ENCODE measurements at regions not wholly inside any gene's neighbourhood (a gene's known extent, or its start where the extent isn't known, plus 50 kb on each side); places are given as distances from the start of the nearest gene placed in this dataset.

GRCh38 chrX:139198936-139199335 is 331.6 kb upstream of the F9 start:
- Histone ChIP-seq H3K36me3 (ENCODE audit: control insufficient read depth in 1 of 2, insufficient read depth in 2 of 2, low read length in 2 of 2) (no peaks in the 10 kb centered on the region), H3K27ac (ENCODE audit: low read length) (no peak overlapping the region), H3K4me1 (ENCODE audit: control insufficient read depth in 1 of 2, insufficient read depth in 2 of 2, low read length in 2 of 2) (peaks cover 0 to 10% of the 10 kb centered on the region in 2 donors), H3K4me3 (ENCODE audit: low read depth in 1 of 2, low read length in 2 of 2) (no peak overlapping the region), H3K27me3 (ENCODE audit: low read depth, low read length) (peaks cover 8% of the 10 kb centered on the region), H3K9me3 (ENCODE audit: control insufficient read depth in 1 of 2, low read length in 2 of 2) (no peaks in the 10 kb centered on the region)

DNA sequence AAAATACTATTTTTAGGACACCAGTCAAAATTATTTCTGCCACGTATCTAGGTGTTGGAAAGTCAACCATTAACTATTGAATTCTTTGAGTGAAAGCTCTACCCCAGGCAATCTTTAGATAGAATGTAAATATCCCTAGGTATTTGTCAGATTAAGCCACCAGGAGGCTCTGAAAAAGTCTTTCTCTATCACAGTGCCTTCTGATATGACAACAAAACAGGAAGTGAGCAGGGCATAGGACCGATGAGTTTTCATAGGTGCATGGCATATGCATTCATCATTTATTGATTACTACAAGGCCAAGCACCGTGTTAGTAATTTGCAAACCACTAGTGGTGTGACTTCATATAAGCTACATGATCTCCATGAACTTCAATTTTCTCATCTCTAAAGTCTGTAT is 333.6 kb upstream of the F9 start:
- H3K27me3 ChIP-seq (ENCODE audit: low read depth, low read length), result no peaks in the 10 kb centered on the region
- no peaks in the 10 kb centered on the region for H3K4me1 ChIP-seq (ENCODE audit: control insufficient read depth in 1 of 2, insufficient read depth in 2 of 2, low read length in 2 of 2)
- no peaks in the 10 kb centered on the region for H3K9me3 ChIP-seq (ENCODE audit: control insufficient read depth in 1 of 2, low read length in 2 of 2)
- no peak overlapping the region for H3K27ac ChIP-seq (ENCODE audit: low read length)
- H3K4me3 ChIP-seq (ENCODE audit: low read depth in 1 of 2, low read length in 2 of 2), result no peak overlapping the region
- H3K36me3 ChIP-seq (ENCODE audit: control insufficient read depth in 1 of 2, insufficient read depth in 2 of 2, low read length in 2 of 2), result no peaks in the 10 kb centered on the region

DNA sequence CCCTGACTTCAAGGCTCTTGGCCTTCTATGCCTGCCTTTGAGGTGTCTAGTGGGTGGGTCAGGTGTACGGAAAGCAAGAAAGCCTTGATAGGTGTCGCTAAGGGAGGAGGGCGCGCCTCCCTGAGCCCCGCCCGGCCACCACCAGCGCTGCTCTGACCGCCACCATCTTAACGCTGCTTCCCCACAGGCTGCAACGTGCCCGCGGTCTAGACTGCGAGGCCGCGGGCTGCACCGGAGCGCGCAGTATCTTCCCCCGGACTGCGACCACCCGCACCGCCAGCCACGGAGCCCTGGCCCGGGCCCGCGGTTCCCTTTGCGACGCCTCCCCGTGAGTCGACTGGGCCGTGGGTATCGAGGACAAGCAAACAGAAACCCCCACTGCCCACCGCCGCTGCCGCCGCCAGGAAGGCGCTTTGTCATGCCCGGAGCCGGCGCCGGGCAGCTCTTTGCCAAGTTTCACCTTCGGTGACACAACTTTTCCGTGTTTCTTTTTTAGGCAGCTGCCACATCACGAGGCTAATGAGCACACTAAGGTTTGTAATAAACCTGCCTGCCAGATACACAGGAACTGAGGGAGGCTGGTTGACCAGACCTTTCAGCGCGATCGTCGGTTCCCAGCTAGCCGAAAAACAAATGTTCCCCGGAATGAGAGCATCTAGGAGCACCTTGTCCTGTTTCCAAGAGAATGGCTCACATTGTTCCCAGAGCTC is 335.8 kb upstream of the F9 start:
- no peak overlapping the region for H3K27ac ChIP-seq (ENCODE audit: low read length)
- H3K9me3 ChIP-seq (ENCODE audit: control insufficient read depth in 1 of 2, low read length in 2 of 2), result no peaks in the 10 kb centered on the region
- no peaks in the 10 kb centered on the region for H3K4me1 ChIP-seq (ENCODE audit: control insufficient read depth in 1 of 2, insufficient read depth in 2 of 2, low read length in 2 of 2)
- no peaks in the 10 kb centered on the region for H3K27me3 ChIP-seq (ENCODE audit: low read depth, low read length)
- H3K36me3 ChIP-seq (ENCODE audit: control insufficient read depth in 1 of 2, insufficient read depth in 2 of 2, low read length in 2 of 2), result no peaks in the 10 kb centered on the region
- H3K4me3 ChIP-seq (ENCODE audit: low read depth in 1 of 2, low read length in 2 of 2), result peak overlapping the region; percentile 37 to 55

DNA sequence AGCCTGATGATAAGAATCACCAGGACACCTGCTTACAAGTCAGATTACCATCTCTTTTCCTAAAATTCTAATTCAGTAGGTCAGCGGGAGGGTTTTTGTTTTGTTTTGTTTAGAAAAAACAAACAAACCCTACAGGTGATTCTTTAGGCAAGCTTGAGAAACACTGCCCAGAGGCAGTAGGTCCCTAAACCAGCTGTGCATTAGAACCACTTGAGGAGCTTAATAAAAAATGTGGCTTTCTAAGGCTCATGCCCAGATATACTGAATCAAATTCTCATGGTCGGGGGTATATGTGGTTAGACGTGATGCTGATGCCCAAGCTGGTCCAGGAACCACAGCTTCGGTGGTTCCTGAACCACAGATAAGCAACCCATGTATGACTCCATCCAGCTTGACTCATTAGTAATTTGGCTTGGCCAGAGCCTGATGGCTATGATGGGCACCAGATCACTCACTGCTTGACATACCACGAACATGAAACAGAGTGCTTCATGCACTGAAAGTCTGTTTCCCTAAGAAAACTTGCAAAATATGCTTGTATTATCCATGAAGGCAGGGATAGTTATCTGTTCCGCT is 338.1 kb upstream of the F9 start:
- no peaks in the 10 kb centered on the region for H3K9me3 ChIP-seq (ENCODE audit: control insufficient read depth in 1 of 2, low read length in 2 of 2)
- no peaks in the 10 kb centered on the region for H3K27me3 ChIP-seq (ENCODE audit: low read depth, low read length)
- no peaks in the 10 kb centered on the region for H3K36me3 ChIP-seq (ENCODE audit: control insufficient read depth in 1 of 2, insufficient read depth in 2 of 2, low read length in 2 of 2)

GRCh38 chrX:139191746-139192385 is 338.7 kb upstream of the F9 start:
- H3K36me3 ChIP-seq (ENCODE audit: control insufficient read depth in 1 of 2, insufficient read depth in 2 of 2, low read length in 2 of 2), result no peaks in the 10 kb centered on the region
- H3K27me3 ChIP-seq (ENCODE audit: low read depth, low read length), result no peaks in the 10 kb centered on the region
- no peak overlapping the region for H3K27ac ChIP-seq (ENCODE audit: low read length)
- H3K9me3 ChIP-seq (ENCODE audit: control insufficient read depth in 1 of 2, low read length in 2 of 2), result no peaks in the 10 kb centered on the region
- no peak overlapping the region for H3K4me3 ChIP-seq (ENCODE audit: low read depth in 1 of 2, low read length in 2 of 2)
- no peaks in the 10 kb centered on the region for H3K4me1 ChIP-seq (ENCODE audit: control insufficient read depth in 1 of 2, insufficient read depth in 2 of 2, low read length in 2 of 2)

More for the DNA sequence above, 338.1 kb upstream of the F9 start:
- Histone ChIP-seq H3K27ac (ENCODE audit: low read length) (no peak overlapping the region), H3K4me1 (ENCODE audit: control insufficient read depth in 1 of 2, insufficient read depth in 2 of 2, low read length in 2 of 2) (no peaks in the 10 kb centered on the region), H3K4me3 (ENCODE audit: low read depth in 1 of 2, low read length in 2 of 2) (no peak overlapping the region)

GRCh38 chrX:139191286-139191685 is 339.3 kb upstream of the F9 start:
- Histone ChIP-seq H3K36me3 (ENCODE audit: control insufficient read depth in 1 of 2, insufficient read depth in 2 of 2, low read length in 2 of 2) (no peaks in the 10 kb centered on the region), H3K4me3 (ENCODE audit: low read depth in 1 of 2, low read length in 2 of 2) (no peak overlapping the region), H3K27ac (ENCODE audit: low read length) (no peak overlapping the region), H3K4me1 (ENCODE audit: control insufficient read depth in 1 of 2, insufficient read depth in 2 of 2, low read length in 2 of 2) (no peaks in the 10 kb centered on the region), H3K9me3 (ENCODE audit: control insufficient read depth in 1 of 2, low read length in 2 of 2) (no peaks in the 10 kb centered on the region), H3K27me3 (ENCODE audit: low read depth, low read length) (no peaks in the 10 kb centered on the region)

DNA sequence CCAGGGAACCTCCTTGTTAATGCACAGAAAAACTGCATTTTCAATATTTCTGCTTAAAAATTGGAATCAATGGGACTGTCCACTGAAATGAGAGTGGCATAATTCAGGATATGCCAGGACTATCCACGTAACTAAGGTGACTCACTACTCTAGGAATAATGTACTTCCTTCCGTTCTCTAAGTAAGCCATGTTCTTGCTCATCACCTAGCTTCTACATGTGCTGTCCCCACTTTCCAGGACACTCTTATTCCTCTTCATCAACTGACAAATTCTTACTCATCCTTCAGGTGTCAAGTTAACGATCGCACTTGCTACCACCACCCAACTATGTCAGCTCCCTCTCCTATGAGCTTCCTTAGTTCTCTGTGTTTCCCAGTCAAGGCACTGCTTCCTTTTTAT is 342.8 kb upstream of the F9 start:
- Histone ChIP-seq H3K9me3 (ENCODE audit: control insufficient read depth in 1 of 2, low read length in 2 of 2) (no peaks in the 10 kb centered on the region), H3K36me3 (ENCODE audit: control insufficient read depth in 1 of 2, insufficient read depth in 2 of 2, low read length in 2 of 2) (no peaks in the 10 kb centered on the region), H3K27me3 (ENCODE audit: low read depth, low read length) (no peaks in the 10 kb centered on the region), H3K27ac (ENCODE audit: low read length) (no peak overlapping the region), H3K4me3 (ENCODE audit: low read depth in 1 of 2, low read length in 2 of 2) (no peak overlapping the region), H3K4me1 (ENCODE audit: control insufficient read depth in 1 of 2, insufficient read depth in 2 of 2, low read length in 2 of 2) (no peaks in the 10 kb centered on the region)

GRCh38 chrX:139186991-139187390 is 343.5 kb upstream of the F9 start:
- Histone ChIP-seq H3K9me3 (ENCODE audit: control insufficient read depth in 1 of 2, low read length in 2 of 2) (no peaks in the 10 kb centered on the region), H3K36me3 (ENCODE audit: control insufficient read depth in 1 of 2, insufficient read depth in 2 of 2, low read length in 2 of 2) (no peaks in the 10 kb centered on the region), H3K4me3 (ENCODE audit: low read depth in 1 of 2, low read length in 2 of 2) (no peak overlapping the region), H3K4me1 (ENCODE audit: control insufficient read depth in 1 of 2, insufficient read depth in 2 of 2, low read length in 2 of 2) (no peaks in the 10 kb centered on the region), H3K27ac (ENCODE audit: low read length) (no peak overlapping the region), H3K27me3 (ENCODE audit: low read depth, low read length) (no peaks in the 10 kb centered on the region)

- Histone ChIP-seq H3K4me3 (ENCODE audit: low read depth in 1 of 2, low read length in 2 of 2) (no peak overlapping the region), H3K36me3 (ENCODE audit: control insufficient read depth in 1 of 2, insufficient read depth in 2 of 2, low read length in 2 of 2) (no peaks in the 10 kb centered on the region), H3K4me1 (ENCODE audit: control insufficient read depth in 1 of 2, insufficient read depth in 2 of 2, low read length in 2 of 2) (no peaks in the 10 kb centered on the region), H3K27ac (ENCODE audit: low read length) (no peak overlapping the region), H3K9me3 (ENCODE audit: control insufficient read depth in 1 of 2, low read length in 2 of 2) (no peaks in the 10 kb centered on the region), H3K27me3 (ENCODE audit: low read depth, low read length) (no peaks in the 10 kb centered on the region)
Measured at GRCh38 chrX:139179592-139179991, 350.9 kb upstream of the F9 start.

DNA sequence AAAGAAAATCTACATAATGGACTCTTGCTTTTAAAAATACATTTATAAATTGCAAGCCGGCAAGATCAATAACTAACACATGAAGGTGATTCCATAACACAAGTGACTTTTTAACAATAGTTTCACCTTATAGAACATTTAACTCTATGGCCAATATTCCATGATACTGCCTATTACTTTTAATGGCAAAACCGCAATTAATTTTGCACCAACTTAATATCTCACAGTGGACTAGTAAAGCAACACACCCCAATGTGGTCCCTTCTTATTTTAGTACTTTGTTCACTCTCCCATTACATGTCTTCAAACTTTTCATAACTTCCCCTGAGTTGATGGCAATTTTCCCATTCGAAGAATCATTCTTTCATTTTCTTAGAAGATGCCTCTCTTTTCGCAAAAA is 351.6 kb upstream of the F9 start:
- H3K36me3 ChIP-seq (ENCODE audit: control insufficient read depth in 1 of 2, insufficient read depth in 2 of 2, low read length in 2 of 2), result no peaks in the 10 kb centered on the region
- no peak overlapping the region for H3K4me3 ChIP-seq (ENCODE audit: low read depth in 1 of 2, low read length in 2 of 2)
- no peaks in the 10 kb centered on the region for H3K27me3 ChIP-seq (ENCODE audit: low read depth, low read length)
- no peaks in the 10 kb centered on the region for H3K9me3 ChIP-seq (ENCODE audit: control insufficient read depth in 1 of 2, low read length in 2 of 2)
- H3K27ac ChIP-seq (ENCODE audit: low read length), result no peak overlapping the region
- H3K4me1 ChIP-seq (ENCODE audit: control insufficient read depth in 1 of 2, insufficient read depth in 2 of 2, low read length in 2 of 2), result no peaks in the 10 kb centered on the region

DNA sequence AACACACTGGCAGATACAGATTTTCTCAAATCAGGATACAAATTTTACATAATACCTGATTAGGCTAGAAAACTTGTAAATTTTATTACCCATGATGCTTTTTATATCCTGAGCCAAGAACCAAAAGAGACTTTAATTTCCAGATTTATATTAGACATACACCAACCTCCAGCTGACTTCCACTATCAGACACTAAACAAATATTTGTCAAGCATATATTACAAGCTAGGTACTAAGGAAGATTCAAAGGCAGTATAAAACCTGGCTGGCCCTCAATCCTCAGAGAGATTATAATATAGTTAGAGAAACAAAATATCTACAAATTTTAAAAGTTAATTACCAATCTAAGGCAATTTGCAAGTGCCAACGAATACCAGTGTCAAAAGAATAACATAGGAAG is 357.8 kb upstream of the F9 start:
- no peak overlapping the region for H3K27ac ChIP-seq (ENCODE audit: low read length)
- H3K9me3 ChIP-seq (ENCODE audit: control insufficient read depth in 1 of 2, low read length in 2 of 2), result no peaks in the 10 kb centered on the region
- no peaks in the 10 kb centered on the region for H3K4me1 ChIP-seq (ENCODE audit: control insufficient read depth in 1 of 2, insufficient read depth in 2 of 2, low read length in 2 of 2)
- no peaks in the 10 kb centered on the region for H3K27me3 ChIP-seq (ENCODE audit: low read depth, low read length)
- H3K36me3 ChIP-seq (ENCODE audit: control insufficient read depth in 1 of 2, insufficient read depth in 2 of 2, low read length in 2 of 2), result no peaks in the 10 kb centered on the region
- no peak overlapping the region for H3K4me3 ChIP-seq (ENCODE audit: low read depth in 1 of 2, low read length in 2 of 2)
